ENCODE measurements at regions not wholly inside any gene's neighbourhood (a gene's known extent, or its start where the extent isn't known, plus 50 kb on each side); places are given as distances from the start of the nearest gene placed in this dataset.

DNA sequence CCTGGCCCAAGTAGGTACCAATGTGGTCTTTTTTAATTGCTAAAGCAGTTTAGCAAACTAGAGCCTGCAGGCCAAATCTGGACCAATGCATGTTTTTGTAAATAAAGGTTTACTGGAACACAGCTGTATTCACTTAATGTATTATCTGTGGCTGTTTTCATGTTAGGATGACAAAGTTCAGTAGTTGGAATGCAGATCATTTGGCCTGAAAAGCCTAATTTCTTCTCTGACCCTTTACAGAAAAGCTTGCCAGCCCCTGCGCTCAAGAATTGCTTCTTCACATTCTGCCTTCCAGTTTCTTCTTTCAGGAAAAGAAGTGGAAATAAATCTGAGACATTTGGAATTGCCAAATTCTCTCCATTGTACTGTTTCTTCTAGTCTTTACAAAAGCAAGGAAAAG, 90.0 kb upstream of the MC3R start (continued):
- TF ChIP-seq REST (IDR thresholded peaks at IDR 0.05; ENCODE audit: borderline replicate concordance) = no peak
- TF ChIP-seq REST (CRISPR knock-in tag; IDR thresholded peaks at IDR 0.05; ENCODE audit: low read depth) = no peak
- TF ChIP-seq RBM15 (IDR thresholded peaks at IDR 0.05; ENCODE audit: insufficient read depth, low read length) = no peak
- no peak for TF ChIP-seq NFIC (IDR thresholded peaks at IDR 0.05)
- no peak for TF ChIP-seq NFATC3 (IDR thresholded peaks at IDR 0.05)
